ENCODE measurements at regions not wholly inside any gene's neighbourhood (a gene's known extent, or its start where the extent isn't known, plus 50 kb on each side); places are given as distances from the start of the nearest gene placed in this dataset.

GRCh38 chr15:68512052-68512451 lies 66.7 kb upstream of the CORO2B start:
- Histone ChIP-seq H3K27me3 (ENCODE audit: low read length) (no peaks in the 10 kb centered on the region), H3K27ac (ENCODE audit: low read length) (no peak overlapping the region), H4K20me1 (ENCODE audit: insufficient read depth, low read depth, low read length) (no peaks in the 10 kb centered on the region), H3K9ac (ENCODE audit: low read length) (no peak overlapping the region), H3K4me1 (ENCODE audit: low read length) (no peaks in the 10 kb centered on the region), H2AFZ (ENCODE audit: low read length) (no peak overlapping the region), H3K9me2 (replicated peaks; ENCODE audit: insufficient read depth, low read length) (no peaks in the 10 kb centered on the region), H3K4me2 (ENCODE audit: low read depth, low read length, poor library complexity, severe bottlenecking) (no peak overlapping the region), H3K9me3 (ENCODE audit: low read length) (0 out of 2 replicates have a peak, but pooled peaks cover 2% of the 10 kb centered on the region), H3K36me3 (ENCODE audit: insufficient read depth, low read length) (no peaks in the 10 kb centered on the region), H3K4me3 (ENCODE audit: low read length) (no peak overlapping the region), H3K79me2 (ENCODE audit: low read length) (no peaks in the 10 kb centered on the region)
- no peak for DNase-seq

- no peaks in the 10 kb centered on the region for H3K36me3 ChIP-seq (ENCODE audit: insufficient read depth, low read length)
- no peak overlapping the region for H3K9ac ChIP-seq (ENCODE audit: low read length)
- H3K79me2 ChIP-seq (ENCODE audit: low read length) = no peaks in the 10 kb centered on the region
- no peaks in the 10 kb centered on the region for H3K27me3 ChIP-seq (ENCODE audit: low read length)
- H4K20me1 ChIP-seq (ENCODE audit: insufficient read depth, low read depth, low read length) = no peaks in the 10 kb centered on the region
- H3K9me2 ChIP-seq (replicated peaks; ENCODE audit: insufficient read depth, low read length) = no peaks in the 10 kb centered on the region
- H3K4me1 ChIP-seq (ENCODE audit: low read length) = no peaks in the 10 kb centered on the region
- 0 out of 2 replicates have a peak, but pooled peaks cover 2% of the 10 kb centered on the region for H3K9me3 ChIP-seq (ENCODE audit: low read length)
- no peak overlapping the region for H3K4me2 ChIP-seq (ENCODE audit: low read depth, low read length, poor library complexity, severe bottlenecking)
- H3K4me3 ChIP-seq (ENCODE audit: low read length) = no peak overlapping the region
- no peak overlapping the region for H3K27ac ChIP-seq (ENCODE audit: low read length)
- no peak overlapping the region for H2AFZ ChIP-seq (ENCODE audit: low read length)
- no peak for DNase-seq
These were observed 66.2 kb upstream of the CORO2B start for GRCh38 chr15:68512598-68512997.

DNA sequence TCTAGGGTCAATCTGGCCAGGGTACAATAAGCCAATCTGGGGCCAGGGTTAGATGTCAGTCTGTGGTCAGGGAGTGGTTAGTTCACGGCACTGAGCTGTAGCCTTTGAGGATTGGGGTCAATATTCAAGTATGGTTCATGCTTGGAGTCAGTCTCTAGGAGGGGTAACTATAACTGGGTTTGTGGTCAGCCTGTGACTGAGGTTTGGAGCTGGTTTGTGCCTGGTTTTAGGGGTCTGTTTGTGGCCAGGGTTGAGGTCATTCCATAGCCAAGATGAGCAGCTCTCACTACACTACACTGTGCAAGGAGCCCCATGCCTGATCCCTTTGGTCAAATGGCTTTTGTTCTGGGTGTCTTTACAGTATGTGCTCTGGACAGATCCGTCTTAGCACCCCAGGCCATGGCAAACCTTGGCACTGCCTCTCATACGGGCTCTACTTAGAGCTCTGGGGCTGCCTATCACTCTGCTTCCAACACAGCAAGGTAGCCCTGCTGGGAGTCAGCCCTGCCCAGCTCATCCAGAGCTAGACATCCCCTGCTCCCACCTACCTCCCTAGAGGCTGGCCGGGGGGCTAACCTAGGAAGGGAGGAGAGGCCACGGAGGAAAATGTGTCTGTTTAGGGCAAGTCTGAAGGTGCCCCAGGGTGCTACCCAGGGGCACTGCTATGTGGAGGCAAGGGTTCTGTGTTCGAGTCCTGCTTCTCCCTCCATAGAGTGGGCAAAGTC lies 63.3 kb upstream of the CORO2B start:
- Histone ChIP-seq H3K4me1 (ENCODE audit: low read length) (no peaks in the 10 kb centered on the region), H4K20me1 (ENCODE audit: insufficient read depth, low read depth, low read length) (no peaks in the 10 kb centered on the region), H3K9ac (ENCODE audit: low read length) (no peak overlapping the region), H3K4me2 (ENCODE audit: low read depth, low read length, poor library complexity, severe bottlenecking) (no peak overlapping the region), H3K36me3 (ENCODE audit: insufficient read depth, low read length) (no peaks in the 10 kb centered on the region), H3K79me2 (ENCODE audit: low read length) (no peaks in the 10 kb centered on the region), H3K9me2 (replicated peaks; ENCODE audit: insufficient read depth, low read length) (no peaks in the 10 kb centered on the region), H3K9me3 (ENCODE audit: low read length) (0 out of 2 replicates have a peak, but pooled peaks cover 2% of the 10 kb centered on the region), H3K27me3 (ENCODE audit: low read length) (no peaks in the 10 kb centered on the region), H3K27ac (ENCODE audit: low read length) (no peak overlapping the region), H2AFZ (ENCODE audit: low read length) (no peak overlapping the region), H3K4me3 (ENCODE audit: low read length) (no peak overlapping the region)
- DNase-seq = no peak

DNA sequence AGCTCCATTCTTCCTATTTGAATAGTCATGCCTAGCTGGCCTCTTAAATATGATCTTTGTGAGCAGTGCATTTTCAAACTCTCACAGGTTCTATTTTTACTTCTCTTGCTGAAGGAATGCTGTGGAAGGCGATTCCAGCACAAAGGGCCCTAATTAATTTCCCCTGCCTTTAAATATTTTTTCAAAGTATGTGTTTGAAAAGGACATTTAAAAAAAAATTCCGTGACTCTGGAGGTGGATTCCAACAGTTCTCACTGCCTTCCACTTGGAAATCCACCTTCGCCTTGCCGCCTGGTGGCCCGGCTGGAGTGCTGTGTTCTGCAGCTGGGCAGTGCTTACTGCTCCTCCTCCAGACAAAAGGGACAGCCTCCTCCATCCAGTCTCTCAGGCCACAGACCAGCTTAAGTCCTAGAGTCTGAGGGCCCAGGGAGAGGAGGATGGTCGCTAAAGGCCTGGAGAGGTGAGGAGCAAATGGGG lies 61.5 kb upstream of the CORO2B start:
- Histone ChIP-seq H4K20me1 (ENCODE audit: insufficient read depth, low read depth, low read length) (no peaks in the 10 kb centered on the region), H3K27ac (ENCODE audit: low read length) (no peak overlapping the region), H2AFZ (ENCODE audit: low read length) (no peak overlapping the region), H3K79me2 (ENCODE audit: low read length) (no peaks in the 10 kb centered on the region), H3K4me1 (ENCODE audit: low read length) (no peaks in the 10 kb centered on the region), H3K36me3 (ENCODE audit: insufficient read depth, low read length) (no peaks in the 10 kb centered on the region), H3K9me2 (replicated peaks; ENCODE audit: insufficient read depth, low read length) (no peaks in the 10 kb centered on the region), H3K9ac (ENCODE audit: low read length) (no peak overlapping the region), H3K9me3 (ENCODE audit: low read length) (0 out of 2 replicates have a peak, but pooled peaks cover 2% of the 10 kb centered on the region), H3K4me2 (ENCODE audit: low read depth, low read length, poor library complexity, severe bottlenecking) (no peak overlapping the region), H3K4me3 (ENCODE audit: low read length) (no peak overlapping the region), H3K27me3 (ENCODE audit: low read length) (no peaks in the 10 kb centered on the region)
- DNase-seq = no peak

- no peaks in the 10 kb centered on the region for H3K4me1 ChIP-seq (ENCODE audit: low read length)
- H3K36me3 ChIP-seq (ENCODE audit: insufficient read depth, low read length) = no peaks in the 10 kb centered on the region
- H3K4me3 ChIP-seq (ENCODE audit: low read length) = no peak overlapping the region
- no peaks in the 10 kb centered on the region for H3K27me3 ChIP-seq (ENCODE audit: low read length)
- no peaks in the 10 kb centered on the region for H3K79me2 ChIP-seq (ENCODE audit: low read length)
- H4K20me1 ChIP-seq (ENCODE audit: insufficient read depth, low read depth, low read length) = no peaks in the 10 kb centered on the region
- H3K27ac ChIP-seq (ENCODE audit: low read length) = no peak overlapping the region
- H3K9ac ChIP-seq (ENCODE audit: low read length) = no peak overlapping the region
- H3K9me3 ChIP-seq (ENCODE audit: low read length) = 0 out of 2 replicates have a peak, but pooled peaks cover 2% of the 10 kb centered on the region
- no peaks in the 10 kb centered on the region for H3K9me2 ChIP-seq (replicated peaks; ENCODE audit: insufficient read depth, low read length)
- DNase-seq = no peak
- H2AFZ ChIP-seq (ENCODE audit: low read length) = no peak overlapping the region
- H3K4me2 ChIP-seq (ENCODE audit: low read depth, low read length, poor library complexity, severe bottlenecking) = no peak overlapping the region
These were observed 60.7 kb upstream of the CORO2B start for GRCh38 chr15:68518046-68518445.

GRCh38 chr15:68518785-68519430 lies 59.9 kb upstream of the CORO2B start:
- Histone ChIP-seq H3K9me2 (replicated peaks; ENCODE audit: insufficient read depth, low read length) (no peaks in the 10 kb centered on the region), H3K36me3 (ENCODE audit: insufficient read depth, low read length) (no peaks in the 10 kb centered on the region), H3K4me2 (ENCODE audit: low read depth, low read length, poor library complexity, severe bottlenecking) (no peak overlapping the region)

GRCh38 chr15:68524753-68525584 lies 53.8 kb upstream of the CORO2B start:
- no peak overlapping the region for H2AFZ ChIP-seq (ENCODE audit: low read length)
- H4K20me1 ChIP-seq (ENCODE audit: insufficient read depth, low read depth, low read length) = no peaks in the 10 kb centered on the region
- no peak overlapping the region for H3K9ac ChIP-seq (ENCODE audit: low read length)
- no peak overlapping the region for H3K4me3 ChIP-seq (ENCODE audit: low read length)
- no peaks in the 10 kb centered on the region for H3K36me3 ChIP-seq (ENCODE audit: insufficient read depth, low read length)
- H3K27me3 ChIP-seq (ENCODE audit: low read length) = no peaks in the 10 kb centered on the region
- no peak for DNase-seq
- no peaks in the 10 kb centered on the region for H3K79me2 ChIP-seq (ENCODE audit: low read length)
- no peaks in the 10 kb centered on the region for H3K9me3 ChIP-seq (ENCODE audit: low read length)
- no peak overlapping the region for H3K27ac ChIP-seq (ENCODE audit: low read length)
- no peaks in the 10 kb centered on the region for H3K4me1 ChIP-seq (ENCODE audit: low read length)
- no peak overlapping the region for H3K4me2 ChIP-seq (ENCODE audit: low read depth, low read length, poor library complexity, severe bottlenecking)
- no peaks in the 10 kb centered on the region for H3K9me2 ChIP-seq (replicated peaks; ENCODE audit: insufficient read depth, low read length)

More at GRCh38 chr15:68518785-68519430, 59.9 kb upstream of the CORO2B start:
- Histone ChIP-seq H3K27ac (ENCODE audit: low read length) (no peak overlapping the region), H3K27me3 (ENCODE audit: low read length) (no peaks in the 10 kb centered on the region), H3K79me2 (ENCODE audit: low read length) (no peaks in the 10 kb centered on the region), H3K9me3 (ENCODE audit: low read length) (no peaks in the 10 kb centered on the region), H3K4me1 (ENCODE audit: low read length) (no peaks in the 10 kb centered on the region), H2AFZ (ENCODE audit: low read length) (no peak overlapping the region), H3K9ac (ENCODE audit: low read length) (no peak overlapping the region), H3K4me3 (ENCODE audit: low read length) (no peak overlapping the region), H4K20me1 (ENCODE audit: insufficient read depth, low read depth, low read length) (no peaks in the 10 kb centered on the region)
- no peak for DNase-seq

DNA sequence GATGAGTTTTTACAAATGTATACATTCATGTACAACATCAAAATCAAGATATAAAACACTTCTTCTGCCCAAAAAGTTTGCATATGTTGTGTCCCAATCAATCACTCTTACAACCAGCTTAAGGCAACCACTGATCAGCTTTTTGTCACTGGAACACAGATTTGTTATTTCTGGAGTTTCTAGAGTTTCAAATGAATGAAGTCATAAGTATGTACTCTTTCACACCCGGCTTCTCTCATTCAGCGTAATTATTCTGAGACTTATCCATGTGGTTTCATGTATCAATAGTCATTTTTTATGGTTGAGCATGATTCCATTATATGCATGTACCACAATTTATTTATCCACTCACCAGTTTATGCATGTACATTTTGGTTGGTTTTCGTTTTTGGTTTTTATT lies 53.0 kb upstream of the CORO2B start:
- Histone ChIP-seq H3K4me2 (ENCODE audit: low read depth, low read length, poor library complexity, severe bottlenecking) (no peak overlapping the region), H3K9me3 (ENCODE audit: low read length) (no peaks in the 10 kb centered on the region), H3K79me2 (ENCODE audit: low read length) (no peaks in the 10 kb centered on the region), H3K36me3 (ENCODE audit: insufficient read depth, low read length) (no peaks in the 10 kb centered on the region), H3K9ac (ENCODE audit: low read length) (no peak overlapping the region), H2AFZ (ENCODE audit: low read length) (no peak overlapping the region), H3K9me2 (replicated peaks; ENCODE audit: insufficient read depth, low read length) (no peaks in the 10 kb centered on the region), H3K27ac (ENCODE audit: low read length) (no peak overlapping the region), H3K27me3 (ENCODE audit: low read length) (no peaks in the 10 kb centered on the region), H3K4me3 (ENCODE audit: low read length) (no peak overlapping the region), H4K20me1 (ENCODE audit: insufficient read depth, low read depth, low read length) (no peaks in the 10 kb centered on the region), H3K4me1 (ENCODE audit: low read length) (no peaks in the 10 kb centered on the region)
- DNase-seq = no peak

Measured in Karpas-422 (cell line).